DMS153 treated with DMSO at 0.1 percent for 48 hours (cell line): ENCODE measurements at regions not wholly inside any gene's neighbourhood (a gene's known extent, or its start where the extent isn't known, plus 50 kb on each side); places are given as distances from the start of the nearest gene placed in this dataset.

Source experiments
- DNase-seq: peaks from one replicate; lab custom pipeline; 2025; ENCODE audit not compliant: unreplicated experiment; lab: John Stamatoyannopoulos, UW

DNA sequence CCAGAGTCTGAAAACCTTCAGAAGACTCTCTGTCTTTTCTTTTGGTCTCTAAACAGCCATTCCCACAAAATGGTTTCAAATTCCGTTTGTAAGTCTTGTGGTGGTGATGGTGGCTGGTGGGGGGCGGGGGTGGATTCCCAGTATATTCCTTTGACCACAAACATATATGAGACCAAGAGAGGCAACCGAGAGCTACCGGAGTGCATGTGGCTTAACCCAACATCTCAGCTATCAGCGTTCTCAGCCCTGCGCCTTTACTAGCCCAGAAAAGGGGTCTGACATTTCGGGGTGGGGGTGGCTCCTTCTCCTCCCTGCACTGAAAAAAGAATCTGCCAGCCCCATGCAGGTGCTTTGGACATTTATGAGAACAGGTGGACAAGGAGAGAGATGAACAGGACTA, 621.1 kb downstream of the ACTR3B start:
- no peak for DNase-seq

DNA sequence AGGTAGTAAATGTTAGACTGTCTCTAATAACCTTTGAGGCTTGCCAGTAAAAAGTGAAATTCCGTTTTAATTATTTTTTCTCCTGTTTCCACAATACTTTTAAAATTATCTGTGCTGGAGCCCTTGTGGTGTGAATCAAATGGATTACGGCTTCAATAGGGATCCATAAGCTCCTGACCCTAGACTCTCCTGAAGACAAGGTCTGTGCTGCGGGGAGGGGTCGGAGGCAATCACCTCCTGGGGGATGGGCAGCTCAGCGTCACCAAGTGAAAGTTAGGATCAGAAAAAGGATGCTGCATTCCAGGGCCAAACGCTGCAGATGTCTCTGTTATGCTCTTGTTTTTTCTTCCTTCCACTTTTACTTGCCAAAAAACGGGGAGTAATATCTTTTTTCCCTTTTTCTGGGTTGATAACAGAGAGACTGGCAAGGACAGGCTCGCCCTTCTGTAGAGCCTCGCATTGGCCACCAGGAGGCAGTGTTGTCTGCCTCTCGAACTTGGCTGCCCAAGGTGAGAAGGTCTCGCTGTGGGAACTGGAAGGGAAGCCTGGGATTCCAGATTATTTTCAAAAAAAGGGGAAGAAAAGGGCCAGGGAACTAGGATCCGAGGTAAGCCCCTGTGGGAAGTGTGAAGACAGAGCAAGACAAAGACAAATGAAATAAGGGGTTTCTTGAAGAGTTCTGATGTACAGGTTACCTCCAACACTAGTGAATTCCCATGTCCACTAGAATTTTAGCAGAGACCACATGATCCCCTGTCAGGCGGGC, 621.9 kb downstream of the ACTR3B start:
- peak; percentile 15 for DNase-seq

DNA sequence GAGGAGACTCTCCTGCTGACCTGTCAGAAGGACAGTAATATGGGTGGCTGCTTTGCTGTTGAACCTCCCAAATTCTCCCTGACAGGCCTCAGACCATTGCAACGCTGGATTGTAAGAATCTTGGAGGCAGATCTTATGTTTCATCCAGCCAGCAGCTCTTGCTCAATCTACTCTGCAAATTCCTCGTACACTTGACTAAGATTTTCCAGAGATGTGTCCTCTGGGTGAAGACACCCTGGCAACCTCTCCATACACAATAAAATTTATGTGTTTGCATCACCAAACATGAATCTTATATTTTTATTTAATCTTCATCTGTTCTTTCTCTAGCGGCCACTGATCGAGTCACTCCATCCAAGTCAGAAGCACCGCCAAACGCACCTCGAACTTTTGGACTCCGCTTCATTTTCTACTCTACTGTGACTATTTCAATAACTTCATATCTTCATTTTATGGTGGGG, 623.1 kb downstream of the ACTR3B start:
- no peak for DNase-seq

DNA sequence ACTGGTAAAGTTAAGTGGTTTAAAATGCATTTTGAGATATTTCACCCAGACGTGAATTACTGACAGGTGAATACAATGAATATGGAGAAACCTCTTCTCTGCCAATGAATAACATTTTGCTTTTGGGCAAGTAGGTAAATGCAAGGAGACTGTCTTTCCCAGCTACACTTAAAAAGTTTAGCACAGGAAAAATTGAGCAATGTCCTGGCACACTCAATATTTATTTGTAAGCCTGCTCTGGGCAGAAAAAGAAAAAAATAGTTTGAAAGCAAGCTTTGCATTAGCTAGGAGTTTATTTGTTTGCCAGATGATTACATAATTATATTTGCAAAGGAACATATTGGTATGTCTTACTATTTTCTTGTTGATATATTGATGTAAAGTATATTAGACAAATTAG, 624.2 kb downstream of the ACTR3B start:
- no peak for DNase-seq

DNA sequence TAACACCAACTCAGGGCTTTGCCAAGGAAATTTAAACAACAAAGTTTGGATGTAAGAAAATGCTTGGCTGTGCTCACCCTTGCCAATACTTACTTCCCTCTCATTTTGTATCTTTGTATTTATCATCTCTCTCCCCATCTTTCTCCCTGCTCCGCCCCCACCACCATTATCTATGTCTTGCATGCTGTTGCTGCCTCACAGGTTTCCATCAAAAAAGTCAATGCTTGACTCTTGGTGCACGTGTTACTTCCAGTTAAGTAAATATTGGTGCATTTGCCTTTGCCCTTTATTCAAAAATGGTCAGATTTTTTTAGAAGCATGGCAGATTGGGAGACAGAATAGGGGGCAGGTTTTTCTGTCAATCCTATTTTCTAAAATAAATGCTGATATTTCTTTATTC, 626.0 kb downstream of the ACTR3B start:
- DNase-seq, result no peak

DNA sequence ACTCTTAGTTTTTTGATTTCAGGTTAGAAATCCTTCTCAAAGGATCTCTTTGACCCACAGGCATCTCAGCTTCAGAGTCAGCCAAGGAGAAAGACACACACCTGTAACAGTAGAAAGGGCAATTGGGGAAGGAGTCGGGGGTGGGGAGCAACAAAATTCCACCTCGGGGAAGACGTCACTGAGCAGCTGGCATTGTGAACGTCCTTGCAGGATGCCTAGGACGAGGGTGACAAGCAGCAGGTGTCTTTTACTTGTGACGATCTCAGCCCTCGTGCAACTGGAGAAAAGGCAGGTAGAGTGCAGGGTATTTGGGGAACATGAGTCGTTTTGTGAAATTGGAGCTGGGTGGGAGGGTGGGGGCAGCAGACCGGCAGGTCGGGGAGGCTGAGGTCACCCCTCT, 627.0 kb downstream of the ACTR3B start:
- no peak for DNase-seq

DNA sequence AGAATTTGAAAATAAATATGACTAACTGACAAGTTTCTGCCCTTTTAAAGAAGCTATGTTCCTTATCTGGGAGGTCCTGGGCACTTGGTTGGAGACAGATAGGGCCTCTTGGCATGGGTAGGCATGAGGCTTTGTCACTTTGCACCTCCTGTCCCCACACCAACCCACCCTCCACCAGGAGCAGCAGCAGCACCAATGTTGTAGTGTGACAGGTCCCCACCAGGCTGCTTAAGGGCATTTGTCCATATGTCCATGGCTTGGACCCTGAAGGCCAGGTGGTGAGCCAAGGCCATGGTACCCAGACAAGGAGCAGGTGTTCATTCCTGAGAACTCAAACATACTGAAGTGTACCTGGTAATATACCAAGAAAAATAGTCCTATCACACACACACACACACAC, 629.1 kb downstream of the ACTR3B start:
- DNase-seq, result no peak

DNA sequence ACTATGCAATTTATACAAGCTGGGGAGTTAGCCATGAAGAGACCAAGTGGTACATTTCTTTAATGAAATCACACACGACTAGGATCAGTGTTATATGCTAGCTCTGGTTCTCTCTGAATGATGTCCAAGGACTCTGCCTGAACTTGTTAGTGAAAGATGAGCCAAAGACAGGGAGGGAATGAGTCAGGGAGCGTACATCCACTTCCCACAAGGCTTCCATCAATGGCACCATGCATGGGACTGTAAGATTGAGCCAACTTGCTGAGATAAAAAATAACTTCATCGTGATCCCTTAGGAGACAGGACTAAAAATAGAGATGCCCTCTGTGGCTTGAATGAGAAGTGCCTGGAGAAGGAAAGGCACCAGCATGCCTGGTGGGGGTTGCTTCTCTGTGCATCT, 629.7 kb downstream of the ACTR3B start:
- no peak for DNase-seq

DNA sequence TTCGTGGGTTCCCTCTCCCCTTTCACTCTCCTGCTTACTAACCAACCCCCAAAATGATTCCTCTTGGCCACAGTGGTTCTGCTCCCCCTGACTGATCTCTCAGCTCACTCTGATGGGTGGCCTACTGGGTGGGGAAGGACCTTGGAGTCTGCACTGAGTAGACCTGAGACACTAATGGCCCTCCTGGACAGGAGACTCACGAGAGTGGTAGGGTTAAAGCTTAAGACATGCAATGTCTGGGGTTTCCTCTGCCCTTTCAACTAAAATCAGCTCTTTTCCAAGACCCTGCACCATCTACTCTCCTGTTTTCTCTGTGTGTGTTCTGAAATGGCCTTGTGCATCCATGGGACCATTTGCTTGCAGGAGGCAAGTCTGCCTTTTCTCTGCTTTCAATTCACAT, 631.4 kb downstream of the ACTR3B start:
- DNase-seq, result no peak

DNA sequence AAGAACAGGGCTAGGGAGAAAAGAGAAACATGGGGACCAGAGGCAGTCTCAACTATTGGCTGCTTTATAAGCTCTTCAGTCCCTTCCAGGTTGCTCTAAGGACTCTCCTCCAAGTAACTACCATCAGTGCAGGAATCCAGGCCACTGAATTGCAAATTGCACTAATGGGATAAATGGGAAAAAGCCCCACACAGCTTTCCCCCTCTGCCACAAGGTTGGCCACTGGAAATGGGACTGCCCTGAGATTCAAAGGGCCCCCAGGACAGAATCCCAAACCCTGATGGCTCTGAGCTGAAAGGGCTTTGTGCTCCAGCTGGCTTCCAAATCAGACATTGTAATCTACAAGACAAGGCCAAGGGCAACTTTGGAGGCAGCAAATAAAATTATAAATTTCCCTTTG, 633.2 kb downstream of the ACTR3B start:
- DNase-seq, result no peak

DNA sequence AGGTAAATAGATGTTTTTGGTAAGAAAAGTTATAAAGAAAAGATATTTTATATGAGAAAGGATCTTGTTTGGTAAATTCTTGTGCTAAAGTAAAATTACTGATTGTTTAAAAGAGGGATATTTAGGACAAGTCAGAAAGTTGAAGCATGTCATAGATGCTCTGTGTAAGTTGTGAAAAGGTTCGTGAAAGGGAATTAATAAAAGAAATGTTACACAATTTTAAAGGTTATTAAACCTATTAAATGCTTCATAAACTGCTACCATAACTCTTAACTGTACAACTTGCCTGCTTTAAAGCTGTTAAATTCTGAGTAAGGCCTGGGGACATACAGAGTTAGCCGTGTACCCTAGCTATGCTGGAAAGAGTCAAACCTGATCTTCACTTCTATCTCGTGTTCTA, 634.1 kb downstream of the ACTR3B start:
- no peak for DNase-seq

DNA sequence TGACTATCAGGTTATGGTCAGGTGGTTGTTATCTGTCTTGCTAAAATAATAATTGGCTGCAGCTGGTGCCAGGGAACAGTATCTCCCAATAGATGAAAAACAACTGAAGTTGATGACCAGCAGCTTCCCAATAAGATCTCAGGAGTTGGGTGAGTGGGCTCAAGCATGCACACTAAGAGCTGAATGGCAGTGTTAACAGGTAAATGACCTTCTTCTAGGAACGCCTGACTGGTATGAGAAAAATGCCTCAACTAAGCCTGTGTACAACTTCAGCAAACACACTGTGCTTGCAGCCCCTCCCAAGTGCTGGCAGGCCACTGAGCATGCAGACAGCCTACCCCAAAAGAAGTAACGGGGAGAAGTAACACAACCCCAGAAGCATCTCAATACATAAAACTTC, 636.9 kb downstream of the ACTR3B start:
- no peak for DNase-seq

DNA sequence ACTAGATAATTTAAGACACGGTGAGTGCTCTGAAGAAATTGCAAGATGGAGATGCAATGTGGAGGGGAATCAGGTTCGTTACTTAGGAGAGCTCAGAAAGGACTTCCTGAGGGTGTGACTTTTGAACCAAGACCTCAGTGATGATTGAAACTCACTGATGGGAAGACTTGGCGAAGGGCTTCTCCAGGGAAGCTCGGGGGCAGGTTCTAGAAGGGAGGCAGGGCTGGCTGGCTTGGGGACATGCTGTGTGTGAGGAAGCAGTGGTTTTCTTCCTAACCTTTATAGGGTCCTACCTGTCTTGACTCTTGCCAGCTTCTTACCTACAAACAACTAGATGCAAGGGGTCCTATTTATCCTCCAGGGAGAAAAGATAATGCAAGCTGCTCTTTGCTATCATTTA, 637.9 kb downstream of the ACTR3B start:
- DNase-seq, result no peak

DNA sequence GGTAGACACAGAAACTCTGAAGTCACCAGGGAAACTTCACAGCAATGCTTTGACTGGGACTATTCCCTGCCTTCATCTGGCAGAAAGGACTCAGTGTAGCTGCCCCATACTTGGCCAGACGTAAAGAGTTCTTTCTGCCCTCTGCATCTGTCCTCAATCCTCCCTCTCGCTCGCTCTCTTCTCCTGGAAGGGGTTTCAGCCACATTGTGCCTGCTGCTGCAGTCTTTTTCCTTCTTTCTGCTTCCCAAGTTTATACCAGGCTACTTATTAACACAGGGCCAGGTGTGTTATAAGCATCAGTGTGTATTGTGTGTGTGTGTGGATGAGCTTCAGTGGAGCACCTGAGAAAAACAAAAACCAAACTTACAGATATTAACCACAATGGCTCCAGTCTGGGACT, 638.4 kb downstream of the ACTR3B start:
- no peak for DNase-seq

DNA sequence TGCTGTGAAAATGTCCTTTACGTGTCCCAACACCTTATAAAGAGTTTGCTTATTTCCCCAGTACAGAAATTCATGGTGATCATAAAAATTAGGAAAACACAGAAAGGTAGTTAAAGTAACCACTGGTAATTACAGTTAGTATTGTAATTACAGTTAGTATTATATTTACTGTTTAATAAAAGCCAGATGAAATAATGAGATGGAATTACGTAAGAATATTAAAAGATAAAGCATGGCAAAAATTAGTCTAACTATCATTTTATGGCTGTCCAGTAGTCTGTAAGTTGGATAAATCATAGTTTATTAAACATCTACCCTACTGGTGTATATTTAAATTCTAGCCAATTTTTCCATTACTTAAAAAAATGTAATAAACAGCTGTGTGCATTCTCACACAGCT, 638.8 kb downstream of the ACTR3B start:
- DNase-seq, result no peak

DNA sequence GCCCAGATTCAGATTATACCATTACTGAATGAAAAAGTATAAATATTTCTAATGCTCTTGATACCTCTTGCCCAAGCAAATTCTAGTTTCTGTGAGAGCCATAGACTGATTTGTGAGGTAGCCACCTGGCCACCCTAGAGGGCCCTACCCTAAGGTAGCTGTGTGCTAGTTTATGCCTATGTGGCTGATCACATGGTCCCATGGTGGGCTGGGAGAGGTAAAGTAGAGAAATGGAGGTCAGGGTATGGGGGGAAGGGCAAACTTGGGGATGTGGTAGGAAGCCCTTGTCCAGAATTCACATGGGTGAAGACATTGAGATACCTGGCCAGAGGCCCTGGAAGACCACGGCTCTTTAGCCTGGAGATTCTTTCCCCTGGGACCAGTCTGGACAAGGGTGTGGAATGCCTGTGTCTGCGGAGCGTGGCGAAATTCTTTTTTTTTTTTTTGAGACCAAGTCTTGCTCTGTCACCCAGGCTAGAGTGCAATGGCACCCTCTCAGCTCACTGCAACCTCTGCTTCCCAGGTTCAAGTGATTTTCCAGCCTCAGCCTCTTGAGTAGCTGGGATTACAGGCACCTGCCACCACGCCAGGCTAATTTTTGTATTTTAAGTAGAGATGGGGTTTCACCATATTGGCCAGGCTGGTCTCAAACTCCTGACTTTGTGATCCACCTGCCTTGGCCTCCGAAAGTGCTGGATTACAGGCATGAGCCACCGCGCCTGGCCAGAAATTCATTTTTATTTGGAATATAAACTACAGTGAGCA, 639.4 kb downstream of the ACTR3B start:
- no peak for DNase-seq

DNA sequence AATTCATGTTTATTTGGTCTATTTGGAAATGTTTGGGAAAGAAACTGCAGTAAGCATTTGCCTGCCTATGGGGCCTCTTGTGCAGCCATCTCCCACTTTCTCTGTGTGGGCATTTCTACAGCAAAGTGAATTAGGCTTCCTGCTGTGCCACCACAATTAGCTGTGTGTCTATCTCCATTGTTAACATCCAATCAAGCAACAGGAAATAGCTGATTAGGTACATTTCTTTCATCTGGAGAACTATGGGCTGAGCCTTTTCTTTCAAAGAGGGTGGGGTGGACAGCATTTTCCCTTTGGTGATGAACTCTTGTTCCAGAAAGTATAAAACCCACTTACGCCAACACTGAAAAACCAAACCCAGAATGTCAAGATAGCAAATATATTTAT, 640.0 kb downstream of the ACTR3B start:
- no peak for DNase-seq

DNA sequence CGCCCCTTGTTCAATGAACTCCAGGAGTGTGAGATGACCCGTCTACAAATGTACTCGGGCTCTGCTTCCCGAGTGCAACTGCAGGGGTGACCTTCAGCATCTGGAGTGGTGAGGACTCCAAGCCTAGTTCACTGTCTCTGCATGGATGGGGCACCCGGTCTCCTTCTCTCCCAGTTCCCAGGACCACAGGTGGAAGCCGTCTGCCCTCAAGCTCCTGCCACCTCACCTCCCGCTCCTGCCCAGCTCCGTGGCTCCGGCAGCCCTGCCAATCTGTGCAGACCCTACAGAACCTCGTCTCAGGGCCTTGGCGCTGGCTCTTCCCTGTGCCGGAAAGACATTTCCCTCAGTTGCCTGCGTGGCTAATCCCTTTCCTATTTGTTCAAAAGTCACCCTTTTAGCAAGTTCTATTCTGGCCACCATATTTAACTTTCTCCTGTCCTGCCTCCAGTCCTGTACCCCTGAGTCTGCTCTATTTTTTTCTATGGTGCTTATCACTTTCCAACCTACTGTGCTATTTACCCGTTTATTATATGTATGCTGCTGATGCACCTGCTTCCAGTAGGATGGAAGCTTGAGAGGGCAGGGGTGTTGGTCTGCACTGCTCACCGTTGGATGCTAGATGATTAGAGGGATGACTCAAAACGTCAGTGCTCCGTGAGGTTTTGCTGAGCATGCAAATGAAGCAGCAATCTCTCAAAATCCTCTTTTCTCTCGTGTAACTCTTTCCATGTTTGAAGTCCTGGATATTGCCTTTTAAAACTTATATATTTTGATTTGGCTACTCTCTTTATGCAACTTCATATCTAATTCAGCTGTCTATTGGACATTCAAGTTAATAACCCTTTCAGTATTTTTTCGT, 641.4 kb downstream of the ACTR3B start:
- no peak for DNase-seq

DNA sequence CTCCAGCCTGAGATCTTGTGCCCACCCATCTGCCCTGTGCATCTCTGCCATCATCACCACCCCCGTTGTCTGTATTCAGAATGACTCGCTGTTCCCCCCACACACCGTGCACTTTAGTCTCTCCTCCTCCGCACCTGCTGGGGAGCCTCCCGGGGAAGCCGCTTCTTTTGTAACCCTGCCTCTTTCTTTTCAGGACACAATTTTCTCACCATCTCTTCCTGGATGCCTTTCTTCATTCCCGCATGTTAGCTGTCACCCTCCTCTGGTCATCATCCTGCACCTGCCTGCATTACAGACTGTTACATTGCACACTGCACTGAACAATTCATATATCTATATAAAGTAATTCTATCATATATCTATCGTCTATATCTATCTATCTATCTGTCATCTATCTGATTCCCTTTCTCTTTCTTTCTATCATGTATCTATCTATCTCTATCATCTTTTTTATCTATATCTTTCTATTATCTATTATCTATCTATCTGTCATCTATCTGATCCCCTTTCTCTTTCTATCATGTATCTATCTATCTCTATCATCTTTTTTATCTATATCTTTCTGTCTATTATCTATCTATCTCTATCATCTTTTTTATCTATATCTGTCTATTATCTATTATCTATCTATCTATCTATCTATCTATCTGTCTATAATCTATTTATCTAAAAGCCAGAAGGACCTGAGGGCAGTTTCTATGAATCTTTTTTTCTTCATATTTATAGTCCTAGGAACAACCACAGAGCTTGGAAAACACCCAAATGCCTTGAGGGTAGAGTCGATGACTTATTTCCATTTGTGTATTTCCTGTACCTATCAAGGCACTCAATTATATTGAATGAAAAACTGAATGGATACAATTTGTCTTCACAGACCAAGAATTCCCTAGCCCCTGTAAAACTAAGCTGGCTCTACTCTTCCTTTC, 642.5 kb downstream of the ACTR3B start:
- DNase-seq, result no peak

DNA sequence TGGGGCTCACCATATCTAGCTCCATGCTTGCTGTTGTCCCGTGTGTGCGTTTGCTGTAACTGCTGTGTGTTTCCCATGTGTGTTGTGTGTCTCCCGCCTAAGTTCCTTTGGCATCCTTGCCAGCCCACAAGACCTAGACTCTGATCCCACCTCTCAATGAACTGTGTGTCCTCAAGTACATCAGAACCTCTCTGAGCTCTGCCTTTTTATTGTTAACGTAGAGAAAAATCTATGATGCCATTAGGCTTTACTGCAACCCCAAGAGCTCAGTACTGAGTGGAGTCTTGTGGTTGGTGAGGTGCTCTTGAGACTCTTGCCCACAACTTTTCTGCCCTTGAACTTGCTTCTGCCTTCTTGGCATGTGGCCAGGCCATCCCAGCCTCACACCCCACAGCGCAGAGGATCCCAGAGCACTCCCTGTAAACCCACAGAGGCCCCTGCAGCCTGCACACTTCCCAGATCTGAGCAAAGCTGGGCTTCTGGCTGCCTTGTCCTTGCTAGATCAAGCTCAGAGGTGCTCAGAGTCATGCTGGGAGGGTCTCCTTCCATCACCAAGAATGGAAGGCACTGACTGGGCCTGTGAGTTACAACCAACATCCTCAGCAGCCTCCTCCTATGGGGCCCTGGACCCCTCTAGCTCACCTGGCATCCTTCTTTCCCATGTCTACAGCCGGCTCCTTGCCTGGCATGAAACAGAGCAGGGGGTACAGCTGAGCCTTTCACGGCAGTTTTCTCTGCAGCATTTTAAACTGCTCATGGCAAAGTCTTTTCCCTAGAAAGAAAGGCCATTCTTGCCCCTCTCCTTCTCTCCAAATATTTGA, 643.4 kb downstream of the ACTR3B start:
- DNase-seq, result no peak
